GM12878 (cell line): ENCODE measurements at regions not wholly inside any gene's neighbourhood (a gene's known extent, or its start where the extent isn't known, plus 50 kb on each side); places are given as distances from the start of the nearest gene placed in this dataset.

Experiments
- ATAC-seq: fragments of 200-7000 bp; cut with Tn5 transposase; 3 replicates; pipeline ENCODE4 v1.9.1; 2020; ENCODE audit warnings: mild to moderate bottlenecking, moderate library complexity
- BruUV-seq: library from RNA; stranded (reverse); fragments of 400-500 nt; replicated peaks from 2 replicates; lab custom pipeline; 2021; lab: Mats Ljungman, UMichigan
- CTCF ChIA-PET: fragments of 300-600 bp; sonication (Branson Sonifier 250); formaldehyde crosslinking; extraction: SDS; loops from one replicate; lab custom pipeline; 2021; ENCODE audit warnings: inconsistent platforms; lab: Yijun Ruan, JAX
- POLR2A ChIA-PET: fragments of 350-600 bp; formaldehyde crosslinking; extraction: SDS; loops from one replicate; lab custom pipeline; 2021; ENCODE audit warnings: inconsistent platforms; lab: Charles Lee
- RAD21 ChIA-PET: fragments of 300-600 bp; sonication (Branson Sonifier 250); formaldehyde crosslinking; loops from one replicate; lab custom pipeline; 2023; ENCODE audit warnings: antibody characterized with exemption; ENCODE audit not compliant: unreplicated experiment; lab: Charles Lee
- SMC1A ChIA-PET: fragments of 300-600 bp; sonication (Branson Sonifier 250); formaldehyde crosslinking; loops from one replicate; lab custom pipeline; 2023; ENCODE audit not compliant: unreplicated experiment, uncharacterized antibody; lab: Charles Lee
- DNase-seq: peaks from one replicate; pipeline ENCODE4 v3.0.0-alpha.2; 2011; ENCODE audit warnings: low read depth, low spot score
- FAIRE-seq: peaks from 3 replicates; lab custom pipeline; 2011; peaks lifted over from hg19 to GRCh38; lab: Jason Lieb, UNC
- H2AFZ ChIP-seq: 2 replicates; pipeline ENCODE4 v1.6.0; 2011; ENCODE audit warnings: low read depth, low read length, control low read depth; ENCODE audit not compliant: control insufficient read depth
- H3K27ac ChIP-seq: 2 replicates; pipeline ENCODE4 v1.5.1; 2011; ENCODE audit warnings: control low read depth; ENCODE audit not compliant: control insufficient read depth, insufficient read depth
- H3K27me3 ChIP-seq, 2 experiments: replicated peaks in 1 of 2; 2 replicates each; pipeline versions ENCODE4 v1.6.0 to v1.6.1; 2011; ENCODE audit warnings: low read length in 1 of 2; ENCODE audit not compliant: control insufficient read depth in 2 of 2, insufficient read depth in 2 of 2
- H3K36me3 ChIP-seq, 2 experiments: 2 replicates each; pipeline ENCODE4 v1.5.1; 2011; ENCODE audit warnings: low read length in 1 of 2; ENCODE audit not compliant: control insufficient read depth in 2 of 2, insufficient read depth in 2 of 2
- H3K4me1 ChIP-seq: 2 replicates; pipeline ENCODE4 v1.6.1; 2011; ENCODE audit warnings: mild to moderate bottlenecking, low read length, moderate library complexity, mixed read lengths; ENCODE audit not compliant: control insufficient read depth, insufficient read depth
- H3K4me2 ChIP-seq: 2 replicates; pipeline ENCODE4 v1.6.0; 2011; ENCODE audit warnings: control low read depth; ENCODE audit not compliant: control insufficient read depth, insufficient read depth
- H3K4me3 ChIP-seq: fragments of 200-600 bp; sonication (generic); 2 replicates; pipeline ENCODE4 v1.5.1; 2016
- H3K79me2 ChIP-seq: 2 replicates; pipeline ENCODE4 v1.6.0; 2011; ENCODE audit warnings: low read length; ENCODE audit not compliant: control insufficient read depth, insufficient read depth
- H3K9ac ChIP-seq: 2 replicates; pipeline ENCODE4 v1.8.0; 2011; ENCODE audit warnings: low read length, control low read depth, mixed read lengths; ENCODE audit not compliant: control insufficient read depth, insufficient read depth
- H3K9me3 ChIP-seq: replicated peaks from 3 replicates; pipeline ENCODE4 v1.5.1; 2011; ENCODE audit warnings: mild to moderate bottlenecking, low read length; ENCODE audit not compliant: control insufficient read depth, insufficient read depth
- H4K20me1 ChIP-seq: 2 replicates; pipeline ENCODE4 v1.6.0; 2011; ENCODE audit not compliant: control insufficient read depth, insufficient read depth
- BACH1 ChIP-seq: fragments of 450-650 bp; IDR thresholded peaks from 2 replicates; pipeline ENCODE4 v1.6.1; 2017; ENCODE audit warnings: mild to moderate bottlenecking, borderline replicate concordance
- CEBPZ ChIP-seq: fragments of 150-350 bp; IDR thresholded peaks from 2 replicates; pipeline ENCODE4 v1.6.1; 2016; ENCODE audit warnings: low read depth, low read length
- MXI1 ChIP-seq: fragments of 150-350 bp; IDR thresholded peaks from 2 replicates; pipeline ENCODE4 v1.6.1; 2011; ENCODE audit warnings: low read depth, mild to moderate bottlenecking, inconsistent platforms, low read length, improper control_type of control experiment
- WGBS: methylation state at CpG from one replicate; pipeline ENCODE4 v1.1.6; 2016; ENCODE audit warnings: low lambda C conversion rate; ENCODE audit not compliant: insufficient replicate concordance, insufficient coverage; ENCODE audit errors: missing lambda C conversion rate; 5-methylcytosine and 5-hydroxymethylcytosine counted together
- in situ Hi-C: fragments of 300-500 bp; cut with MboI; formaldehyde crosslinking; loops from 9 replicates; pipeline ENCODE4 v1.14.3; 2018; ENCODE audit warnings: mixed read lengths
- intact Hi-C: fragments of 100-400 bp; cut with micrococcal nuclease; formaldehyde crosslinking; loops from one replicate; pipeline ENCODE4 v1.14.2; 2022; ENCODE audit not compliant: unreplicated experiment

GRCh38 chr6:139753198-139753861 is 378.9 kb upstream of the CITED2 start:
- Histone ChIP-seq H3K27me3 (no peaks in the 10 kb centered on the region), H3K4me3 (no peak overlapping the region), H3K4me1 (no peaks in the 10 kb centered on the region), H3K9me3 (no peaks in the 10 kb centered on the region), H3K9ac (no peak overlapping the region), H2AFZ (no peak overlapping the region), H4K20me1 (no peaks in the 10 kb centered on the region), H3K79me2 (no peaks in the 10 kb centered on the region), H3K27ac (no peak overlapping the region), H3K36me3 (no peaks in the 10 kb centered on the region), H3K4me2 (no peak overlapping the region)
- DNase-seq (no peak), FAIRE-seq (no peak), ATAC-seq (no peak)
- 75% methylated on average over 4 of the region's 4 CpGs for WGBS
- in situ Hi-C loops: no loop called here
- SMC1A ChIA-PET: interaction anchor here (1.5 to 2.1 kb wide), 3 partner anchors 9 to 11 kb away, joined by 5 to 9 read pairs (median 5); no protein-coding TSS in a partner anchor
- intact Hi-C loops: no loop called here
- TF ChIP-seq BACH1: no peak
- no peak for TF ChIP-seq CEBPZ
- no peak for TF ChIP-seq MXI1
- POLR2A ChIA-PET: no interaction called here
- CTCF ChIA-PET: interaction anchor here (1.3 to 1.4 kb wide), 2 partner anchors 17 to 90 kb away, joined by 3 read pairs; no protein-coding TSS in a partner anchor
- RAD21 ChIA-PET: no interaction called here
- BruUV-seq: no TSS peak
